Trophoblast cell (in vitro differentiated cells and primary cell): ENCODE measurements at regions not wholly inside any gene's neighbourhood (a gene's known extent, or its start where the extent isn't known, plus 50 kb on each side); places are given as distances from the start of the nearest gene placed in this dataset.

ENCODE experiments used
- DNase-seq, 2 donors: peaks; one replicate each; pipeline ENCODE4 v3.0.0-alpha.2; 2016
- H2AFZ ChIP-seq: 2 replicates; pipeline ENCODE4 v1.6.1; 2013; ENCODE audit warnings: low read length, moderate library complexity, mild to moderate bottlenecking; ENCODE audit not compliant: insufficient read depth, poor library complexity
- H2AK5ac ChIP-seq: 2 replicates; pipeline ENCODE4 v1.6.1; 2013; ENCODE audit warnings: mild to moderate bottlenecking, low read length
- H2BK120ac ChIP-seq: 2 replicates; pipeline ENCODE4 v1.6.1; 2013; ENCODE audit warnings: low read length, mild to moderate bottlenecking, moderate library complexity; ENCODE audit not compliant: insufficient read depth, poor library complexity
- H2BK12ac ChIP-seq: 2 replicates; pipeline ENCODE4 v1.6.1; 2013; ENCODE audit warnings: mild to moderate bottlenecking, low read length, moderate library complexity
- H2BK5ac ChIP-seq: 2 replicates; pipeline ENCODE4 v1.6.1; 2013; ENCODE audit warnings: low read length, low read depth, moderate library complexity, mild to moderate bottlenecking; ENCODE audit not compliant: poor library complexity
- H3K14ac ChIP-seq: 2 replicates; pipeline ENCODE4 v1.6.1; 2013; ENCODE audit warnings: mild to moderate bottlenecking, low read length
- H3K18ac ChIP-seq: 2 replicates; pipeline ENCODE4 v1.6.1; 2013; ENCODE audit warnings: mild to moderate bottlenecking, low read length
- H3K23ac ChIP-seq: 2 replicates; pipeline ENCODE4 v1.6.1; 2013; ENCODE audit warnings: low read length
- H3K27ac ChIP-seq: 2 replicates; pipeline ENCODE4 v1.5.1; 2013; ENCODE audit warnings: low read depth, mild to moderate bottlenecking, inconsistent platforms, low read length, moderate library complexity
- H3K27me3 ChIP-seq: 2 replicates; pipeline ENCODE4 v1.6.1; 2013; ENCODE audit warnings: inconsistent platforms, mild to moderate bottlenecking, low read length, moderate library complexity; ENCODE audit not compliant: insufficient read depth
- H3K36me3 ChIP-seq, 2 experiments: 1 replicate in 1 of 2; 2 replicates in 1 of 2; pipeline ENCODE4 v1.6.1; 2013; ENCODE audit warnings: low read length in 2 of 2, mild to moderate bottlenecking in 2 of 2, moderate library complexity in 1 of 2; ENCODE audit not compliant: insufficient read depth in 2 of 2, control insufficient read depth in 1 of 2
- H3K4ac ChIP-seq: 2 replicates; pipeline ENCODE4 v1.6.1; 2013; ENCODE audit warnings: low read depth, mild to moderate bottlenecking, low read length, moderate library complexity
- H3K4me1 ChIP-seq, 2 experiments: 1 replicate in 1 of 2; 2 replicates in 1 of 2; pipeline ENCODE4 v1.6.1; 2013; ENCODE audit warnings: low read length in 2 of 2, mild to moderate bottlenecking in 2 of 2, moderate library complexity in 1 of 2; ENCODE audit not compliant: insufficient read depth in 2 of 2, control insufficient read depth in 1 of 2
- H3K4me2 ChIP-seq: 2 replicates; pipeline ENCODE4 v1.6.1; 2013; ENCODE audit warnings: inconsistent platforms, mild to moderate bottlenecking, low read length, moderate library complexity
- H3K4me3 ChIP-seq: 2 replicates; pipeline ENCODE4 v1.5.1; 2013; ENCODE audit warnings: mild to moderate bottlenecking, low read depth, low read length, inconsistent platforms
- H3K79me1 ChIP-seq: one replicate; pipeline ENCODE4 v1.6.1; 2013; ENCODE audit warnings: low read length
- H3K79me2 ChIP-seq: 2 replicates; pipeline ENCODE4 v1.6.1; 2013; ENCODE audit warnings: low read length, mild to moderate bottlenecking; ENCODE audit not compliant: control insufficient read depth, insufficient read depth, poor library complexity
- H3K9ac ChIP-seq: 2 replicates; pipeline ENCODE4 v1.6.1; 2013; ENCODE audit warnings: mild to moderate bottlenecking, low read length
- H3K9me3 ChIP-seq: 2 replicates; pipeline ENCODE4 v1.6.1; 2013; ENCODE audit warnings: low read depth, mild to moderate bottlenecking, control low read depth, inconsistent platforms, low read length; ENCODE audit not compliant: insufficient read depth
- H4K12ac ChIP-seq: 2 replicates; pipeline ENCODE4 v1.6.1; 2013; ENCODE audit warnings: low read depth, mild to moderate bottlenecking, low read length, moderate library complexity
- H4K8ac ChIP-seq: 2 replicates; pipeline ENCODE4 v1.6.1; 2013; ENCODE audit warnings: low read depth, mild to moderate bottlenecking, low read length, moderate library complexity
- H4K91ac ChIP-seq: one replicate; pipeline ENCODE4 v1.6.1; 2013; ENCODE audit warnings: low read depth, mild to moderate bottlenecking, low read length, moderate library complexity
- WGBS: extraction: QIAGEN DNeasy Blood & Tissue Kit; methylation state at CpG from one replicate; pipeline ENCODE4 v1.1.7; 2013; ENCODE audit warnings: missing lambda C conversion rate; ENCODE audit not compliant: insufficient read length, insufficient coverage; ENCODE audit errors: extremely low coverage; 5-methylcytosine and 5-hydroxymethylcytosine counted together

- Histone ChIP-seq H3K18ac (no peak overlapping the region), H2AK5ac (no peak overlapping the region), H3K79me1 (no peaks in the 10 kb centered on the region), H3K23ac (no peak overlapping the region), H4K12ac (no peak overlapping the region), H3K4me3 (no peak overlapping the region), H3K27me3 (no peaks in the 10 kb centered on the region), H2BK12ac (no peak overlapping the region), H3K36me3 (no peaks in the 10 kb centered on the region), H2AFZ (no peak overlapping the region), H2BK120ac (no peak overlapping the region), H3K9ac (no peak overlapping the region), H3K27ac (no peak overlapping the region), H3K4ac (no peak overlapping the region), H4K91ac (no peak overlapping the region), H3K79me2 (no peaks in the 10 kb centered on the region), H2BK5ac (no peak overlapping the region), H3K9me3 (no peaks in the 10 kb centered on the region), H4K8ac (no peak overlapping the region), H3K14ac (no peak overlapping the region), H3K4me1 (no peaks in the 10 kb centered on the region), H3K4me2 (no peak overlapping the region)
- WGBS: no CpG with 5 or more reads among the region's 8 CpGs
- DNase-seq: no peak
Observed at GRCh38 chrX:131630534-131630933, 86.7 kb downstream of the OR13H1 start.

GRCh38 chrX:131633285-131633917 is 89.5 kb downstream of the OR13H1 start:
- no peak overlapping the region for H3K27ac ChIP-seq
- H3K4me2 ChIP-seq: no peak overlapping the region
- no CpG with 5 or more reads among the region's 13 CpGs for WGBS
- no peaks in the 10 kb centered on the region for H3K9me3 ChIP-seq
- H3K79me1 ChIP-seq: no peaks in the 10 kb centered on the region
- no peak overlapping the region for H3K4me3 ChIP-seq
- no peaks in the 10 kb centered on the region for H3K27me3 ChIP-seq
- no peak overlapping the region for H2BK12ac ChIP-seq
- no peak overlapping the region for H3K4ac ChIP-seq
- H3K14ac ChIP-seq: no peak overlapping the region
- no peak overlapping the region for H3K18ac ChIP-seq
- H2AFZ ChIP-seq: no peak overlapping the region
- no peaks in the 10 kb centered on the region for H3K4me1 ChIP-seq
- H2AK5ac ChIP-seq: no peak overlapping the region
- no peaks in the 10 kb centered on the region for H3K79me2 ChIP-seq
- H4K12ac ChIP-seq: no peak overlapping the region
- H3K23ac ChIP-seq: no peak overlapping the region
- no peak overlapping the region for H2BK5ac ChIP-seq
- H3K36me3 ChIP-seq: no peaks in the 10 kb centered on the region
- H2BK120ac ChIP-seq: no peak overlapping the region
- no peak overlapping the region for H4K8ac ChIP-seq
- H3K9ac ChIP-seq: no peak overlapping the region
- DNase-seq: peak; percentile 37 to 79
- no peak overlapping the region for H4K91ac ChIP-seq

- H3K4ac ChIP-seq: no peak overlapping the region
- no peak overlapping the region for H4K91ac ChIP-seq
- no peak overlapping the region for H2BK120ac ChIP-seq
- no CpG with 5 or more reads among the region's 1 CpG for WGBS
- no peak overlapping the region for H3K4me3 ChIP-seq
- no peaks in the 10 kb centered on the region for H3K79me2 ChIP-seq
- H3K36me3 ChIP-seq: no peaks in the 10 kb centered on the region
- H3K9me3 ChIP-seq: no peaks in the 10 kb centered on the region
- H3K4me2 ChIP-seq: no peak overlapping the region
- H4K8ac ChIP-seq: no peak overlapping the region
- no peak overlapping the region for H2AFZ ChIP-seq
- DNase-seq: no peak
- H2BK12ac ChIP-seq: no peak overlapping the region
- H3K9ac ChIP-seq: no peak overlapping the region
- H3K18ac ChIP-seq: no peak overlapping the region
- no peak overlapping the region for H3K14ac ChIP-seq
- H3K27me3 ChIP-seq: no peaks in the 10 kb centered on the region
- no peak overlapping the region for H3K27ac ChIP-seq
- no peak overlapping the region for H4K12ac ChIP-seq
- H3K4me1 ChIP-seq: no peaks in the 10 kb centered on the region
- H2BK5ac ChIP-seq: no peak overlapping the region
- no peaks in the 10 kb centered on the region for H3K79me1 ChIP-seq
- no peak overlapping the region for H2AK5ac ChIP-seq
- H3K23ac ChIP-seq: no peak overlapping the region
Observed at GRCh38 chrX:131634900-131635299, 91.0 kb downstream of the OR13H1 start.

GRCh38 chrX:131646106-131646505 is 102.2 kb downstream of the OR13H1 start:
- no peaks in the 10 kb centered on the region for H3K9me3 ChIP-seq
- no peak overlapping the region for H3K4me2 ChIP-seq
- H4K12ac ChIP-seq: no peak overlapping the region
- no peak overlapping the region for H3K9ac ChIP-seq
- no peak overlapping the region for H3K14ac ChIP-seq
- no peaks in the 10 kb centered on the region for H3K79me1 ChIP-seq
- no CpG with 5 or more reads among the region's 1 CpG for WGBS
- no peak overlapping the region for H3K27ac ChIP-seq
- H4K8ac ChIP-seq: no peak overlapping the region
- H3K27me3 ChIP-seq: no peaks in the 10 kb centered on the region
- no peak overlapping the region for H3K4me3 ChIP-seq
- H3K23ac ChIP-seq: no peak overlapping the region
- no peaks in the 10 kb centered on the region for H3K79me2 ChIP-seq
- H2AK5ac ChIP-seq: no peak overlapping the region
- peaks cover 0 to 2% of the 10 kb centered on the region in 2 experiments for H3K36me3 ChIP-seq
- no peak overlapping the region for H3K18ac ChIP-seq
- no peak overlapping the region for H2AFZ ChIP-seq
- no peak for DNase-seq
- H2BK120ac ChIP-seq: no peak overlapping the region
- no peak overlapping the region for H2BK5ac ChIP-seq
- H3K4ac ChIP-seq: no peak overlapping the region
- H3K4me1 ChIP-seq: no peaks in the 10 kb centered on the region
- H2BK12ac ChIP-seq: no peak overlapping the region
- no peak overlapping the region for H4K91ac ChIP-seq
